T follicular helper cell (primary cell): ENCODE measurements at regions not wholly inside any gene's neighbourhood (a gene's known extent, or its start where the extent isn't known, plus 50 kb on each side); places are given as distances from the start of the nearest gene placed in this dataset.
"Not testable (repeated sequence)": the region's sequence is repeated elsewhere in the genome, so short reads cannot be mapped to it uniquely, and the experiment has no call there.

Experiments used
- DNase-seq: peaks from one replicate; pipeline ENCODE4 v3.0.0-alpha.2; 2020; ENCODE audit warnings: low read depth

- no peak for DNase-seq
Measured at GRCh38 chr2:64743739-64744330, 90.1 kb upstream of the SERTAD2 start.

- no peak for DNase-seq
Measured at GRCh38 chr2:64745562-64745961, 91.8 kb upstream of the SERTAD2 start.

GRCh38 chr2:64747690-64748091 is 94.0 kb upstream of the SERTAD2 start:
- DNase-seq: not testable (repeated sequence)

- DNase-seq: no peak
Measured at GRCh38 chr2:64748147-64748546, 94.4 kb upstream of the SERTAD2 start.

- no peak for DNase-seq
Measured at GRCh38 chr2:64748561-64748960, 94.8 kb upstream of the SERTAD2 start.

GRCh38 chr2:64749446-64749845 is 95.7 kb upstream of the SERTAD2 start:
- DNase-seq: no peak

GRCh38 chr2:64750001-64750816 is 96.5 kb upstream of the SERTAD2 start:
- peak; percentile 17 for DNase-seq

- DNase-seq: peak; percentile 96
Measured at GRCh38 chr2:64750817-64751285, 97.1 kb upstream of the SERTAD2 start.

GRCh38 chr2:64751286-64752260 is 97.9 kb upstream of the SERTAD2 start:
- DNase-seq: no peak

GRCh38 chr2:64753399-64753798 is 99.7 kb upstream of the SERTAD2 start:
- DNase-seq: no peak

- DNase-seq: no peak
Measured at GRCh38 chr2:64754570-64754969, 100.9 kb upstream of the SERTAD2 start.

GRCh38 chr2:64757126-64757525 is 103.4 kb upstream of the SERTAD2 start:
- DNase-seq: no peak

- no peak for DNase-seq
Measured at GRCh38 chr2:64760128-64760527, 106.4 kb upstream of the SERTAD2 start.

GRCh38 chr2:64762301-64762997 is 108.7 kb upstream of the SERTAD2 start:
- DNase-seq: no peak

GRCh38 chr2:64763126-64763525 is 109.4 kb upstream of the SERTAD2 start:
- no peak for DNase-seq

GRCh38 chr2:64765160-64765805 is 111.6 kb upstream of the SERTAD2 start:
- no peak for DNase-seq

GRCh38 chr2:64766841-64767669 is 113.3 kb upstream of the SERTAD2 start:
- DNase-seq: no peak

- DNase-seq: peak; percentile 55
Measured at GRCh38 chr2:64767670-64768468, 114.2 kb upstream of the SERTAD2 start.

- DNase-seq: no peak
Measured at GRCh38 chr2:64768491-64769005, 114.8 kb upstream of the SERTAD2 start.
